Esophagus muscularis mucosa (tissue), 4 donors: ENCODE measurements at regions not wholly inside any gene's neighbourhood (a gene's known extent, or its start where the extent isn't known, plus 50 kb on each side); places are given as distances from the start of the nearest gene placed in this dataset.

Experiments used
- DNase-seq: peaks from one replicate; pipeline ENCODE4 v3.0.0-alpha.2; 2017; ENCODE audit errors: extremely low spot score
- H3K27ac ChIP-seq, 4 donors: fragments of 200-600 bp; sonication (generic); replicated peaks in 1 of 4; 1 replicate in 3 of 4; 2 replicates in 1 of 4; pipeline ENCODE4 v1.5.1; 2016 to 2019; ENCODE audit warnings: mild to moderate bottlenecking in 1 of 4
- H3K27me3 ChIP-seq, 4 donors: fragments of 200-600 bp; sonication (generic); one replicate each; pipeline versions ENCODE4 v1.5.1 to v1.6.0; 2016 to 2019
- H3K36me3 ChIP-seq, 4 donors: fragments of 200-600 bp; sonication (generic); one replicate each; pipeline ENCODE4 v1.5.1; 2016 to 2019
- H3K4me1 ChIP-seq, 4 donors: fragments of 200-600 bp; sonication (generic); one replicate each; pipeline ENCODE4 v1.5.1; 2016 to 2019
- H3K4me3 ChIP-seq, 4 donors: fragments of 200-600 bp; sonication (generic); 1 replicate in 2 of 4; 2 replicates in 2 of 4; pipeline ENCODE4 v1.5.1; 2016 to 2019; ENCODE audit warnings: mild to moderate bottlenecking in 4 of 4, moderate library complexity in 1 of 4
- H3K9me3 ChIP-seq, 4 donors: fragments of 200-600 bp; sonication (generic); 1 replicate in 3 of 4; 2 replicates in 1 of 4; pipeline ENCODE4 v1.5.1; 2016 to 2019
- CTCF ChIP-seq, 3 experiments: fragments of 200-600 bp in 2 of 3; fragments of 450-650 bp in 1 of 3; sonication (generic) in 2 of 3; IDR thresholded peaks; one replicate each; pipeline ENCODE4 v1.5.1; 2017 to 2019; ENCODE audit warnings: antibody characterized with exemption in 3 of 3, mild to moderate bottlenecking in 2 of 3, moderate library complexity in 1 of 3
- EP300 ChIP-seq: sonication (generic); formaldehyde crosslinking; IDR thresholded peaks from one replicate; pipeline ENCODE4 v1.6.1; 2017; ENCODE audit warnings: antibody characterized with exemption
- POLR2A ChIP-seq: fragments of 450-650 bp; IDR thresholded peaks from one replicate; pipeline ENCODE4 v1.6.1; 2017; ENCODE audit warnings: antibody characterized with exemption, moderate library complexity, mild to moderate bottlenecking, low read depth
- POLR2AphosphoS5 ChIP-seq, 2 donors: sonication (generic); formaldehyde crosslinking; IDR thresholded peaks; one replicate each; pipeline ENCODE4 v1.6.1; 2017; ENCODE audit warnings: antibody characterized with exemption in 2 of 2
- WGBS: methylation state at CpG from one replicate; pipeline ENCODE4 v1.1.5; 2018; 5-methylcytosine and 5-hydroxymethylcytosine counted together
- intact Hi-C: fragments of 100-400 bp; cut with DNase I; formaldehyde crosslinking; loops from one replicate; pipeline ENCODE4 v1.15.1; 2023

- Histone ChIP-seq H3K9me3 (no peaks in the 10 kb centered on the region), H3K4me1 (no peaks in the 10 kb centered on the region), H3K4me3 (no peak overlapping the region), H3K36me3 (no peaks in the 10 kb centered on the region), H3K27ac (no peak overlapping the region), H3K27me3 (peaks cover 0 to 9% (median 0%) of the 10 kb centered on the region in 4 donors)
- DNase-seq: no peak
- 71% methylated on average over 6 of the region's 6 CpGs for WGBS
- intact Hi-C loops: no loop called here
- TF ChIP-seq EP300 (no peak), POLR2A (no peak), POLR2AphosphoS5 (IDR thresholded peaks at IDR 0.05) (no peak), CTCF (IDR thresholded peaks at IDR 0.05) (no peak)
These were observed 148.4 kb downstream of the URI1 start for GRCh38 chr19:30090476-30090875.

- 84% methylated on average over 7 of the region's 7 CpGs for WGBS
These were observed 148.9 kb downstream of the URI1 start for GRCh38 chr19:30090963-30091362.

GRCh38 chr19:30091456-30091855 is 149.4 kb downstream of the URI1 start:
- Histone ChIP-seq H3K9me3 (no peaks in the 10 kb centered on the region), H3K4me1 (no peaks in the 10 kb centered on the region), H3K36me3 (no peaks in the 10 kb centered on the region), H3K27me3 (peaks cover 0 to 9% (median 0%) of the 10 kb centered on the region in 4 donors), H3K4me3 (no peak overlapping the region), H3K27ac (no peak overlapping the region)
- DNase-seq: no peak
- 92% methylated on average over 10 of the region's 10 CpGs for WGBS
- intact Hi-C loops: no loop called here
- TF ChIP-seq POLR2AphosphoS5 (IDR thresholded peaks at IDR 0.05): no peak
- TF ChIP-seq EP300: no peak
- no peak for TF ChIP-seq POLR2A
- no peak for TF ChIP-seq CTCF (IDR thresholded peaks at IDR 0.05)

More at GRCh38 chr19:30090963-30091362, 148.9 kb downstream of the URI1 start:
- Histone ChIP-seq H3K9me3 (no peaks in the 10 kb centered on the region), H3K27me3 (peaks cover 0 to 9% (median 0%) of the 10 kb centered on the region in 4 donors), H3K27ac (no peak overlapping the region), H3K4me1 (no peaks in the 10 kb centered on the region), H3K36me3 (no peaks in the 10 kb centered on the region), H3K4me3 (no peak overlapping the region)
- TF ChIP-seq EP300: no peak
- TF ChIP-seq POLR2A: no peak
- no peak for TF ChIP-seq POLR2AphosphoS5 (IDR thresholded peaks at IDR 0.05)
- no peak for TF ChIP-seq CTCF (IDR thresholded peaks at IDR 0.05)
- DNase-seq: no peak
- intact Hi-C loops: no loop called here

- 79% methylated on average over 3 of the region's 3 CpGs for WGBS
- no peak overlapping the region for H3K4me3 ChIP-seq
- no peak for DNase-seq
- peaks cover 0 to 9% (median 0%) of the 10 kb centered on the region in 4 donors for H3K27me3 ChIP-seq
- intact Hi-C loops: no loop called here
- H3K4me1 ChIP-seq: no peaks in the 10 kb centered on the region
- no peak for TF ChIP-seq CTCF (IDR thresholded peaks at IDR 0.05)
- TF ChIP-seq POLR2A: no peak
- no peak for TF ChIP-seq POLR2AphosphoS5 (IDR thresholded peaks at IDR 0.05)
- no peak for TF ChIP-seq EP300
- no peaks in the 10 kb centered on the region for H3K9me3 ChIP-seq
- H3K36me3 ChIP-seq: no peaks in the 10 kb centered on the region
- no peak overlapping the region for H3K27ac ChIP-seq
These were observed 149.8 kb downstream of the URI1 start for GRCh38 chr19:30091856-30092255.
